ENCODE measurements at regions not wholly inside any gene's neighbourhood (a gene's known extent, or its start where the extent isn't known, plus 50 kb on each side); places are given as distances from the start of the nearest gene placed in this dataset.
"Not testable (repeated sequence)": the region's sequence is repeated elsewhere in the genome, so short reads cannot be mapped to it uniquely, and the experiment has no call there.

DNA sequence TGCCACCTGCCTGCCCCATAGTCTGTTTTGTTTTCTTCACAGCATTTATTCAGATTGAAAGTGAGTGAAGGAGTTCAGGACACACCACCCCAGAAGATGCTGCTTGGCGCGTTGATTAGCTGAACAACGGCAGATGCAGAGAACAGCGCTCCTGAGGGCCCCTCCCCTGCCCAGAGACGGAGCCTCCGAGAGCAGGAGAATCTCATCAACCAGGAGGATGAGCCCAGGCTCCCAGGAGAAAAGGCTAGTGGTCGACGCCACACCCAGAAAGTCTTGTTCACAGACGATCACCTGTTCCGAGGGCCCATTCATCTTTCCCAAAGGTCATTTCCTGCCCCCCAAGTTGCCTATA lies 180.4 kb upstream of the PPP1R26 start:
- no peak for DNase-seq

DNA sequence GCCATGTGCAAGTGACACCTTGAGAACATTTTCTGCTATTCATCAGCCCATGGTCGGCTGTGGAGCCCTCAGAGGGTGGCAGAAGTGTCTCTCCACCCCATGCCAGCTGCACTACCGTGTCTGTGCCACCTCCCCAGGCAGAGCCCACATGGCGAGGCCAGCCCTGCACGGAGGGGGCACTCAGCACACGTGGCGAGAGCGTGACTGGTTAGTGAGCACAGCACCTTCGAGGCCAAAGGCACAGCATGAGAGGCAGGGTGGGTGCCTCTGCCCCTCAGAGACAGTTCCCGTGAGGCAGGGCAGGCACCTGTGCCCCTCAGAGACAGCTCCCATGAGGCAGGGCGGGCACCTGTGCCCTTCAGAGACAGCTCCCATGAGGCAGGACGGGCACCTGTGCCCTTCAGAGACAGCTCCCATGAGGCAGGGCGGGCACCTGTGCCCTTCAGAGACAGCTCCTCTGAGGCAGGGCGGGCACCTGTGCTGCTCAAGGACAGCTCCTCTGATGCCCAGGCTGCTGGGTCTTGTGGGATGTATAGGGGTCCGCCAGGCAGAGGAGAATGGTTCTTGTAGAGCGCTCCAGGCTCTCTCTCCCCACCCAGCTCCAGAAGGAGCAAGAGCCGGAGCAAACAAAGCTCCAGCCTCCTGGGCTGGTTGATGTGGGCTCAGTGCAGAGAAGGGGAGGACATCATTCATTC lies 179.8 kb upstream of the PPP1R26 start:
- no peak for DNase-seq

DNA sequence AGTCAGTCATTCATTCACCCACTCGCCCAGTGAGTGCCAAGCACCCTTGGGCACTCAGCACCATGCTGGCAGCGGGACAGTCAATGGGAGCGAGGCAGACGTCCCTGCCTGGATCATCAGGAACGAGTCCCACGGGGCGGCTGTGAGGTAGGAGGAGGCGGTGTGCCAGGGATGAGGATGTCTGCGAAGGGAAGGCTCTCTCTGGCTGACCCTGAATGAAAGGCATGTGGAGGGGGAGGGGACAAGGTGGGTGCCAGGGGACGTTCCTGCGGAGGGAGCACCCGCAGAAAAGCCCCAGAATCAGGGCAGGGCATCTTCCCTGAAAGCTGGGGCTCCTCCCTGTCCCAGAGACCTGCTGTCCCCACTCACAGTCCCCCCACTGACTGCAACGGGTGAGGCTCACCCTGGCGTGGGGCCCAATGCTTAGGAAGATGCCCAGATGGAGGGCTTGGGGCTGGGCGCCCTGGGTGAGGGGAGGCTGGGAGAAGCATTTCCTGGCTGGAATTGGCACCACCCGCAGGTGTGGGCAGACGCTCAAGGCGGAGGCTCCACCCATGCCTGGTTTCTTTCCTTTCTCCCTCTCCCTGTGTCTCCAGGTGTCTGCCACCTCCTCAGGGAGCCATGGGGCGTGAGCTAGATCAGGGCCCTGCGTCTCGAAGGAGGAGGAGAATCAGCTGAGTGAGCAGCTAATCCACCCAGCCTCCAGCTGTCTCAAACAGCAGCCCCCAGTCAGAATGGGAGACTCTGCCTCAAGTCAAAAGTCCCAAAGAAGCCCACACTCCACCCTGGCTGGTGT lies 179.0 kb upstream of the PPP1R26 start:
- no peak for DNase-seq

DNA sequence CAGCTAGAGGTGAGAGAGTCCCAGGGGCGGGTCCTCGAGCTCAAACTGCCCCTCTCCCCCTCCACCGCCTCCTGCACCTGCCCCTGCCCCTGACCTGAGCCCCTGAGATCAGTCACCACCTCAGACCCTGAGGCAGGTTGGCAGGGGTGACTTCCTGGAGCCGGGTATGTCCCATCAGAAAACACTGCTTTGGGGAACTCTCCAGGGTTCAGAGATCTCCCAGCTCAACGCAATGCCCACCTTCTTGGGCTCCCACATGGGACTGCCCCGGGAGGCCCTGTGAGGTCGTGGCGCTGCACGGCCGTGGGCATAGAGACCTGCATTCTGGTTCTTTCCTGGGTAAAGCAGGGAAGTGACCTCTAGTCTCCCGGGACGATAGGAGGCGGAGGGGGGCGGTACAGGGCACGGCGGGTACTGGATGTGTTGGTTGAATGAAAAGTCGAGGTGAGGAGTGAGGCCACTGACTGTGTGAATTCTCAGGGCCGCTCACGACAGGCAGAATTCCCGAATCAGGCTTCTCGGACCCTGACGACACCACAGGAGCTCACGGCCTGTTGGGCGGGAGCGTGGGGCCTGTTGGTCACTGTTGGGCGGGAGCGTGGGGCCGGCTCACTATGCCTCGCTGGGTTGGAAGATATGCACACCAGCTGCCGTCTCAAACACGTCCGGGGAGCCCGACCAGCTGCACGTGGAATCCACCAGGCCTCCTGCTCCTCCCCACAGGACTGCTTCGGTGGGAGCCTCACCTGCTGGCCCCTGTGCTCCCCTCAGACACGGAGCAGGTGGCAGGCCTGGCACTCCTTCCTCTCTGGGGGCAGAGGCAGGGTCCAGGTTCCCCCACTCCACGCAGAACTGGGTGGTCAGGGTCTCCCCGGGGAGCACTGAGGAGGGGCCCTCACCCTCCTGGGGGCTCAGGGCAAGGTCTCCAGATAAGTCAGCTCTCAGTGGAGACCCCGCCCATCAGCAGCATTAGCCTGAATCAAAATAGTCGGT lies 178.0 kb upstream of the PPP1R26 start:
- DNase-seq, result no peak

GRCh38 chr9:135302329-135303279 lies 177.0 kb upstream of the PPP1R26 start:
- DNase-seq, result no peak

DNA sequence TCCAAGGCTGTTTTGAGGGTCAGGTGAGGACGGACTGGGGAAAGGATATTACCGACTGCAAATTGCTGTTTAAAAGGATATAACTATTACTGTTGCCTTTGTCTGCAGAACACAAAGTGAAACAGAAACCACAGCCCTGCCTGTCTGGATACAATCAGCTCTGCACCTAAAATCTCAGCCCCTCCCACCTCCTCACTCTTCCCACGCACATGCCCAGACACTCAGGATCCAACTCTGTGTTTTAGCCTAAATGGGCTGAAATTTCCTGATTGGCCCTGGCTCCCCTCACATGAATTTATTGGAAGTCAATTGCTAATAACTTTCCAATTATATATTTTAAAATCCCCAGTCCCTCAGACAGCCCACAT lies 176.3 kb upstream of the PPP1R26 start:
- no peak for DNase-seq

GRCh38 chr9:135303865-135304499 lies 175.6 kb upstream of the PPP1R26 start:
- DNase-seq, result no peak

GRCh38 chr9:135304886-135305285 lies 174.7 kb upstream of the PPP1R26 start:
- no peak for DNase-seq

DNA sequence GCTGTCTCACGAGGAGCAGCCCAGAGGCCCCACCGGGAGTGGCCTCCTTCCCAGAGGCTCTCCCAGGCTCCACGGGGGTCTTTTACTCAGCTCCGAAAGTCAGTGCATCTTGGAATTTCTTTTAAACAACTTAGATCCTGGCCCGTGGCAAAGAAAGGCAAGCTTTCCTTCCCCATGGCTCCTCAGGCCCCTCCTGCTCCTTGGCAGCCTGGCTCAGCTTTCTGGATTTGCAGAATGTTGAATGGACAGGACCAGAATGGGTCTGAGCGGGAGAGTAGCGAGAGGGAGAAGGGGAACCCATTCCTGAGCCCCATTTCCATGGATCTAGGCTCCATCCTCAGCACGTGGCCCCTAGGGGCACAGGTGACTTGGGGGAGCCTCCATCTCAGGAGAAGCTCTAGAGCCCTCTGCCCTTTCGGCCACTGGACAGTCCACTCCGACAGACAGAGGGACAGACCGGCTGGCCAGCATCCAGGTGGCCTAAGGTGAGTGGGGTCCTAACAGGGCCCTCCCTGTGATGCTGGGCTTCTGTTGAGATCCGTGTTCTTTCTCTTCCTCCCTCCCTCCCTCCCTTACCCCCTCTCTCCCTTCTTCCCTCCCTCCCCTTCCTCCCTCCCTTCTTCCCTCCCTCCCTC lies 173.9 kb upstream of the PPP1R26 start:
- DNase-seq, result no peak

DNA sequence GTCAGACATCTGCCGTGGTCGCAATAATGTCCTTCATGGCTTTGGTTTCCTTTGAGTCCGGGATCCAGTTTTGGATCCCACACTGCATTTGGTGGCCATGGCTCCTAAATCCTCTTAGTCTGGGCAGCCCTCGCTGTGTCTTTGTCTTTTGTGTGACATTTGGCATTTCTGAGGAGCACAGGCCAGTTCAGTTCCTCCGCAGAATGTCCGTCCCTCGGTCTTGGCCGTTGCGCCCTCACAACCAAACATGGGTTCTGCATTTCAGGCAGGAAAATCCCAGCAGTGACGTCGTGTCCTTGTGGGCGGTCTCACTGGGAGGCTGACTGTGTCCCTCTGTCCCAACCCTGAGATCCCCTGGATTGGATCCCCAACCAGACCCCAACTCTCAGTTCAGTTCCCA lies 172.9 kb upstream of the PPP1R26 start:
- no peak for DNase-seq

DNA sequence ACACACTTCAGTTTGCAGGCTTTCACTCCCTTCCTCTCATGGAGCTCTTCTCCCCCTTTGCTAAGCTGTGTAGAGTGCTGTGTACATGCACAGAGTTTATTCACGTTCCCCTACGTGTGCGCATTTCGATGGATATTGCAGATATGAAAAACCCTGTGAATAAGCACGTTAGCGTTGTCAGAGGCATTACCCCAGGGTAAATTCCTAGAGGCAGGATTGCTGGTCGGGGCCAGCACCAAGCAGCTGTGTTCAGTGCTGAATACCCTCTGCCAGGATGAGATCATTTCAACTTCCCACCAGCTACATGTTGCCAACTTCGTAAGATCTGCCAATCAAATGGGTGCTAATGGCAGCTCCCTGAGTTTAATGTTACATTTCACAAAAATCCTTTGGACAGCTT lies 172.3 kb upstream of the PPP1R26 start:
- no peak for DNase-seq

DNA sequence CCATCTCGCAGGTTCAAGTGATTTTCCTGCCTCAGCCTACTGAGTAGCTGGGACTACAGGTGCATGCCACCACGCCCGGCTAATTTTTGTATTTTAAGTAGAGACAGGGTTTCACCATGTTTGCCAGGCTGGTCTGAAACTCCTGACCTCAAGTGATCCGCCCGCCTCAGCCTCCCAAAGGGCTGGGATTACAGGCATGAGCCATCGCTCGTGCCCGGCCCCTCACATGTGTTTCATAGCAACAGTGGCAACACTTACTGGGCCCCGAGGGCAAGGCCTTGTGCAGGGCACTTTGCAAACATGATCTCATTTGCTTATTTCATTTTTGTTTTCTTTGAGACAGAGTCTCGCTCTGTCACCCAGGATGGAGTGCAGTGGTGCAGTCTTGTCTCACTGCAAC lies 171.7 kb upstream of the PPP1R26 start:
- DNase-seq, result not testable (repeated sequence)

GRCh38 chr9:135308821-135309762 lies 170.5 kb upstream of the PPP1R26 start:
- no peak for DNase-seq

DNA sequence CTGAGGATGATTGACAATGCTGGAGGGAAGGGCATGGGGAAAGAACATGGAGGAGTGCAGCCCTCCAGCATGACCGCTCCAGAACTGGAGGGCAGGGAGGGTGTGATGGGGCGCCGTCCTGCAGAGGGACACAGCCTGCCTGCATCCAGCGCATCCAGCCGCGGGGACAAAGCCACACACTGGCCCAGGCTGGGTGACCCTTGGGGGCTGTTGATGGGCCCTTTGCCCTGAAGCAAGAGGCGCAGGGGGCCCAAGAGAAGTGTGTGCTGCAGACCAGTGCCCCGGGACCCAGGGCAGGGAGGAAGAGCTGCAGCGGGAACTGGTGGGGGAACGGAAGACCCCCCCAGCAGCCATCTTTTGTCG lies 169.8 kb upstream of the PPP1R26 start:
- no peak for DNase-seq

- no peak for DNase-seq
Observed at GRCh38 chr9:135310134-135310533, 169.4 kb upstream of the PPP1R26 start.

- no peak for DNase-seq
Observed at GRCh38 chr9:135315572-135315971, 164.0 kb upstream of the PPP1R26 start.

GRCh38 chr9:135320331-135320730 lies 159.3 kb upstream of the PPP1R26 start:
- DNase-seq, result no peak

DNA sequence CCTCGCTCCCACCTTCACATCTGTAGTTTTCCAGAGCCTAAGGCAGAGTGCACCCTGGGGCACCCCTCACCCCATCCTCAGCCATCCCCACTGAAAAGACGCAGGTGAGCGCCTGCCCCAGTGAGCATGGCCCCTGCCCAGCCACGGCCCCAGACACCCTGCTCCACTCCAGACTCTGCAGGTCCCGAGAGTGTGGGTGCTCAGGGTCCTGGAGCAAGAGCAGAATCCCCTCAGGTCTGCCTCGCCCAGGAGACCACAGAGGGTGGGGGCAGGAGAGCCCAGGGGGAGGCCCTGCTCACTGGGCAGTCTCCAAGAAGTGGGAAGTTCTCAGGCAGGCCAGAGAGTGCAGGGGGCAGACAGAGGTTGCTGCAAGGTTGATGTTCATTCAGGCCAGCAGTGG lies 158.6 kb upstream of the PPP1R26 start:
- DNase-seq, result no peak

GRCh38 chr9:135321580-135321979 lies 158.0 kb upstream of the PPP1R26 start:
- no peak for DNase-seq

DNA sequence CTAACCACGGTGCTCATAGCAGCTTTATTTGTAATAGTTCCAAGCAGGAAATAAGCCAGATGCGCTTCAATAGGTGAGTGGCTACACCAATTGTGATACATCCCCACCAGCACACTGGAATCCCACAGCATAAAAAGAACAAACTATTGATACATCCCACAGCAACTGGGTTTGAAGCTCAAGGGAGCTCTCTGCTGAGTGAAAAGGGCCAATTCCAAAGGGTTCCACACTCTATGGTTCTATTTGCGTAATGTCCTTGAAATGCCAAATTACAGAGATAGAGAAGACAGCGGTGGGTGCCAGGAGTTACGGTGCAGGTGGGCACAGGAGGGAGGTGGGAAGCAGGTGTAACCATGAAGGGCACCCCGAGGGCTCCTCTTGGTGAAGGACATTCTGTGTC lies 155.3 kb upstream of the PPP1R26 start:
- no peak for DNase-seq
